Activated naive CD8-positive, alpha-beta T cell treated with anti-CD3 and anti-CD28 coated beads, Interleukin-2, amount 10 ng/mL, durations not matched to agents 7 days and 5 days (primary cell): ENCODE measurements at regions not wholly inside any gene's neighbourhood (a gene's known extent, or its start where the extent isn't known, plus 50 kb on each side); places are given as distances from the start of the nearest gene placed in this dataset.

ENCODE experiments used
- ATAC-seq: fragments of 150-1000 bp; cut with Tn5 transposase; one replicate; pipeline ENCODE4 v1.10.0; 2021; ENCODE audit warnings: low read depth, moderate library complexity
- POLR2A ChIA-PET: fragments of 350-600 bp; sonication (Branson Sonifier 250); formaldehyde crosslinking; loops from one replicate; lab custom pipeline; 2021; ENCODE audit warnings: antibody characterized with exemption; lab: Charles Lee
- DNase-seq: peaks from one replicate; pipeline ENCODE4 v3.0.0; 2021
- H3K27ac Mint-ChIP-seq: one replicate; pipeline ENCODE4 v1.8.0; 2022; ENCODE audit warnings: mild to moderate bottlenecking, mixed read lengths
- H3K27me3 Mint-ChIP-seq: one replicate; pipeline ENCODE4 v1.8.0; 2022; ENCODE audit warnings: mild to moderate bottlenecking, moderate library complexity, mixed read lengths
- H3K36me3 Mint-ChIP-seq: one replicate; pipeline ENCODE4 v1.8.0; 2021; ENCODE audit warnings: mild to moderate bottlenecking, mixed read lengths
- H3K4me1 Mint-ChIP-seq: one replicate; pipeline ENCODE4 v1.8.0; 2021; ENCODE audit warnings: mixed read lengths
- H3K4me3 Mint-ChIP-seq: one replicate; pipeline ENCODE4 v1.8.0; 2022; ENCODE audit warnings: mild to moderate bottlenecking, moderate library complexity, mixed read lengths
- H3K9me3 Mint-ChIP-seq: one replicate; pipeline ENCODE4 v1.8.0; 2021; ENCODE audit warnings: mixed read lengths

- ATAC-seq: no peak
- Mint-ChIP-seq H3K9me3 (no peaks in the 10 kb centered on the region), H3K27me3 (peaks cover 7% of the 10 kb centered on the region), H3K4me3 (no peak overlapping the region), H3K4me1 (no peaks in the 10 kb centered on the region), H3K36me3 (no peaks in the 10 kb centered on the region), H3K27ac (no peak overlapping the region)
- DNase-seq: no peak
- POLR2A ChIA-PET: no interaction called here
Measured at GRCh38 chr6:150651808-150652470, 52.3 kb downstream of the PLEKHG1 start.

DNA sequence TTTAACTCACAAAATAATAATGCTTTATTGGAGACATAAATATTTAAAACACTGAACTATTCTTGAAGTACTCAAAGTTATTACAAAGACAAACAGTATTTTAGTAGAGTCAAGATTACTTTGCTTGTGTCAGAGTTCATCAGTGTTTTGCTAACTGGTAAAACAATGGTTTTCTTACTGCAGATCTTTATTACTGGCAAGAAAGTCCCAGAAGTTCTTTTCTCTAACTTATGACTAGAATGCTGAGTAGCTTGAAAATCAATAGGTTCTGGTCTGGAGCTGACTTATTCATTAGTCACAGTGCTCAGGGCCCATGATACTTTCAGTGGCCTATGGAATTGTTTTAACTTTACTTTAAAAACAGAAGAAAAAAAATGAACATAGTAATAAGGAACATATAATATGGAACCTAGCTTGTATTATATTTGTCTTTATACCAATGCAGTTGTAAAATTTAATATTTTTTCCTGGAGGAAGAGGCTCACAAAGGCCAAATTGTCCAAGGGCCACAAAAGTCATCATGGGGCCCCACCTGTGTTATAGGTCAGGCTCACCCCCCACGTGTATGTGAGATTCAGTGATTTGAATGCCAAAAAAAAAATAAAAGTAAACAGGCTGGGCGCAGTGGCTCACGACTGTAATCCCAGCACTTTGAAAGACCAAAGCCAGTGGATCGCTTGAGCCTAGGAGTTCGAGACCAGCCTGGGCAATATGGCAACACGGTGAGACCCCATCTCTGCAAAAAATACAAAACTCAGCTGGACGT is 53.3 kb downstream of the PLEKHG1 start:
- POLR2A ChIA-PET: no interaction called here
- no peaks in the 10 kb centered on the region for H3K4me1 Mint-ChIP-seq
- no peak overlapping the region for H3K4me3 Mint-ChIP-seq
- H3K36me3 Mint-ChIP-seq: no peaks in the 10 kb centered on the region
- DNase-seq (no peak), ATAC-seq (no peak)
- no peaks in the 10 kb centered on the region for H3K9me3 Mint-ChIP-seq
- H3K27me3 Mint-ChIP-seq: peaks cover 15% of the 10 kb centered on the region
- no peak overlapping the region for H3K27ac Mint-ChIP-seq

GRCh38 chr6:150654608-150655007 is 54.9 kb downstream of the PLEKHG1 start:
- Mint-ChIP-seq H3K27ac (no peak overlapping the region), H3K4me1 (no peaks in the 10 kb centered on the region)
- POLR2A ChIA-PET: no interaction called here

DNA sequence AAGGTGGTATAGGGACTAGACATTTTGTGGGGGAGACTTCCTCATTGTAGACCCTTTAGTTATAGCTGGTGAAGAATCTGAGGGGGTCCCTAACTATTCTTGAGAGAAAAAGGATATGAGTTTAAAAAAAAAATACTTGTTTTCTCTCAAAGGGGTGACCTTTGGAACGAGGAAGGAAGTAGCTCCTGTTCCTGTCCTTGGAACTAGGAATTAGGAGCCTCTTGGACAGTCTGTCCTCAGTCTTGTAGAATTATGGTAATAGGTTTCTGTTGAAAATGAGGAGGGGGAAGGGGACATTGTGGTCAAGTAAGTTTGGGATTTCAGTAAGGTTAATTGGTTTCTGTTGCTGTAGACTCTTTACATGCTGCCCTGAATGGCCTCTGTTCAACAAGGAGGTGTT is 56.5 kb downstream of the PLEKHG1 start:
- Mint-ChIP-seq H3K9me3 (no peaks in the 10 kb centered on the region), H3K27me3 (peaks cover 21% of the 10 kb centered on the region), H3K4me1 (no peaks in the 10 kb centered on the region), H3K4me3 (no peak overlapping the region), H3K36me3 (no peaks in the 10 kb centered on the region), H3K27ac (no peak overlapping the region)
- POLR2A ChIA-PET: no interaction called here
- ATAC-seq: no peak
- DNase-seq: no peak

More at GRCh38 chr6:150654608-150655007, 54.9 kb downstream of the PLEKHG1 start:
- ATAC-seq (no peak), DNase-seq (no peak)
- H3K27me3 Mint-ChIP-seq: peaks cover 19% of the 10 kb centered on the region
- H3K9me3 Mint-ChIP-seq: no peaks in the 10 kb centered on the region
- no peaks in the 10 kb centered on the region for H3K36me3 Mint-ChIP-seq
- H3K4me3 Mint-ChIP-seq: no peak overlapping the region

DNA sequence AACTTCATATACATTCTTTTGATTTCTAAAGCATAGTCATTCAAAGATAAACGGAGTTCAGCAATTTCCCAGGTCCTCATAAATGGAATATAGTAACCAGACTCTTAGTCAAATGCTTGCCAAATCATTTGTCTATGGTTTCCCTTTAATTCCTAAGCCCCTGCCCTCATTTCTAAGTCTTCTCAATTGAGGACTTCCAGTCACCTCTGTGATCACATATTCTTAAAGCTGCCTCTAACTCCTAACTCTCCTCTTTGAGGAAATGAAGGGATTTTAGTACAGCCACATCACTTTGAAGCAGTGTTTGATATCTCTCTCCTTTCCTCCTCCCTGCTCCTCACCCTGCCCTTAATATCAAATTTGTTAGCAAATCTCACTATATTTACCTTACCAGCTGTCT is 58.7 kb downstream of the PLEKHG1 start:
- DNase-seq (no peak), ATAC-seq (no peak)
- H3K4me1 Mint-ChIP-seq: no peaks in the 10 kb centered on the region
- H3K27me3 Mint-ChIP-seq: peaks cover 21% of the 10 kb centered on the region
- no peaks in the 10 kb centered on the region for H3K36me3 Mint-ChIP-seq
- H3K27ac Mint-ChIP-seq: no peak overlapping the region
- no peak overlapping the region for H3K4me3 Mint-ChIP-seq
- H3K9me3 Mint-ChIP-seq: no peaks in the 10 kb centered on the region
- POLR2A ChIA-PET: no interaction called here

GRCh38 chr6:150659046-150659763 is 59.5 kb downstream of the PLEKHG1 start:
- Mint-ChIP-seq H3K4me3 (no peak overlapping the region), H3K36me3 (no peaks in the 10 kb centered on the region), H3K4me1 (no peaks in the 10 kb centered on the region), H3K9me3 (no peaks in the 10 kb centered on the region), H3K27ac (no peak overlapping the region), H3K27me3 (peaks cover 21% of the 10 kb centered on the region)
- DNase-seq: no peak
- POLR2A ChIA-PET: no interaction called here
- ATAC-seq: no peak

- DNase-seq (no peak), ATAC-seq (no peak)
- peaks cover 19% of the 10 kb centered on the region for H3K27me3 Mint-ChIP-seq
- H3K4me1 Mint-ChIP-seq: no peaks in the 10 kb centered on the region
- POLR2A ChIA-PET: no interaction called here
- H3K36me3 Mint-ChIP-seq: no peaks in the 10 kb centered on the region
- H3K9me3 Mint-ChIP-seq: no peaks in the 10 kb centered on the region
- no peak overlapping the region for H3K4me3 Mint-ChIP-seq
- no peak overlapping the region for H3K27ac Mint-ChIP-seq
Measured at GRCh38 chr6:150661216-150662007, 61.7 kb downstream of the PLEKHG1 start.

DNA sequence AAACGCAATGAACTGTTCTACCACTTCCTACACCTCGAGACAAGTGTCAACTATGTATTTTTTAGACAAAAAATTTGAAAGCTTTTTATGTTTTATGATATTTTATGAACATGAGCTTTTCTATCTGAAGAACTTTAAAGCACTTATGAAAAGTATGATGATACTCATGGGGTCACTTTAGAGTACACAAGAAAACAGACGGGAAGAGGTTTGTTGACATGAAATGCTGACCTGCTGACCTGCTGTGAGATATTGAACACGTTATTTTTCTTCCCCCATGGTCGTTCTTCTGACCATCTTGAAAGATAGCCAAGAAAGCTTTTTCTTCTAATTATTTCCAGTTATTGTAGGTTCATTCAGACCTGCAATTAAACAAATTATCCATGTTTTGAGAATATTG is 63.1 kb downstream of the PLEKHG1 start:
- Mint-ChIP-seq H3K36me3 (no peaks in the 10 kb centered on the region), H3K9me3 (no peaks in the 10 kb centered on the region), H3K4me3 (no peak overlapping the region), H3K4me1 (no peaks in the 10 kb centered on the region), H3K27me3 (peaks cover 12% of the 10 kb centered on the region), H3K27ac (no peak overlapping the region)
- ATAC-seq: no peak
- DNase-seq: no peak
- POLR2A ChIA-PET: no interaction called here

DNA sequence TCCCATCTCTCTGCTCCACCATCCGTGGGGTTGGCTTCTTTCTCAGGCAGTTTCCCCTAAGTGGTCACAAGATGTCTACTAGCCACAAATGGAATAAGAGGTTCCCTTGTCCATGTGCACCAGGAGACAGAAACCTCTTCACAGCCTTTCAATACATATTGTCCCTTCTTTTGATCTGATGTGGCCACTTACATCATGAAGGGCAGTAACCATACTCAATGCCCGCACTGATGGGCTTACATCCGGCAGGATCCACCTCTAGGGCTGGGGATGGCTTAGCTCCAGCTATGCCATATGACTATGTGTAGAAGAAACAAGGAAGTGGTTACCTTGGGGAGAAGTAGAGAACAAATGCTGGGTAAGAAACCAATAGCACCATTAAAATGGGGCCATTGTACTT is 64.4 kb downstream of the PLEKHG1 start:
- ATAC-seq: no peak
- Mint-ChIP-seq H3K4me1 (peaks cover 4% of the 10 kb centered on the region), H3K36me3 (no peaks in the 10 kb centered on the region), H3K4me3 (no peak overlapping the region), H3K9me3 (no peaks in the 10 kb centered on the region), H3K27me3 (peaks cover 7% of the 10 kb centered on the region), H3K27ac (no peak overlapping the region)
- POLR2A ChIA-PET: no interaction called here
- DNase-seq: no peak

GRCh38 chr6:150666071-150666470 is 66.4 kb downstream of the PLEKHG1 start:
- Mint-ChIP-seq H3K4me1 (peaks cover 4% of the 10 kb centered on the region), H3K27me3 (no peaks in the 10 kb centered on the region), H3K36me3 (no peaks in the 10 kb centered on the region), H3K9me3 (no peaks in the 10 kb centered on the region), H3K4me3 (no peak overlapping the region), H3K27ac (no peak overlapping the region)
- POLR2A ChIA-PET: no interaction called here
- ATAC-seq (no peak), DNase-seq (no peak)

DNA sequence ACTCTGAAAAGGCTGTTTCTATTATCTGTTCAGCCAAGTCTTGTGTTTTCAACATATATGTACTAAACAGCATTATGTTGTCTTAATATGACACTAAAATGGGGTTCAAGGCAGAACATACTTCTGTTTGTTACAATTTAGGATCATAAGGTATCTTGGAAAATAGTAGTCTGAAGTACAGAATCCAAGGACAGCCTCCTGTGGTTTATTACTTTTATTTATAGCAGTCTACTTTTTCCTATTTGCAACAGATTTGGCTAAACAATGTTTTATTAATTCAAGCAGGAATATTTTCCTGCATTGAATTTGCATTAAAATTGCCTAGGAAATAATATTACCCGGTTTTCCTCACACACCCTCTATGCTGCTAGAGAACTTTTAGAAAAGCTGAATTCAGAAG is 67.7 kb downstream of the PLEKHG1 start:
- POLR2A ChIA-PET: interaction anchor here (0.5 kb wide), 1 partner anchor 57 kb away, joined by 4 read pairs; no protein-coding TSS in a partner anchor
- H3K4me1 Mint-ChIP-seq: peaks cover 4% of the 10 kb centered on the region
- DNase-seq (no peak), ATAC-seq (no peak)
- no peak overlapping the region for H3K27ac Mint-ChIP-seq
- peaks cover 4% of the 10 kb centered on the region for H3K27me3 Mint-ChIP-seq
- H3K4me3 Mint-ChIP-seq: no peak overlapping the region
- no peaks in the 10 kb centered on the region for H3K36me3 Mint-ChIP-seq
- H3K9me3 Mint-ChIP-seq: no peaks in the 10 kb centered on the region

GRCh38 chr6:150667977-150668716 is 68.5 kb downstream of the PLEKHG1 start:
- Mint-ChIP-seq H3K4me3 (no peak overlapping the region), H3K4me1 (peaks cover 4% of the 10 kb centered on the region), H3K27ac (no peak overlapping the region), H3K36me3 (no peaks in the 10 kb centered on the region), H3K27me3 (peaks cover 5% of the 10 kb centered on the region), H3K9me3 (no peaks in the 10 kb centered on the region)
- POLR2A ChIA-PET: no interaction called here
- DNase-seq (no peak), ATAC-seq (no peak)

- Mint-ChIP-seq H3K27me3 (peaks cover 6% of the 10 kb centered on the region), H3K9me3 (no peaks in the 10 kb centered on the region), H3K27ac (no peak overlapping the region), H3K4me3 (no peak overlapping the region), H3K4me1 (peaks cover 6% of the 10 kb centered on the region), H3K36me3 (no peaks in the 10 kb centered on the region)
- ATAC-seq: no peak
- DNase-seq: no peak
- POLR2A ChIA-PET: no interaction called here
Measured at GRCh38 chr6:150668900-150669302, 69.2 kb downstream of the PLEKHG1 start.
